Lung (tissue), 11 donors: ENCODE measurements at regions not wholly inside any gene's neighbourhood (a gene's known extent, or its start where the extent isn't known, plus 50 kb on each side); places are given as distances from the start of the nearest gene placed in this dataset.

Experiments used
- ATAC-seq: fragments of 200-7000 bp; cut with Tn5 transposase; one replicate; pipeline ENCODE4 v1.9.1; 2020; ENCODE audit warnings: moderate number of reproducible peaks; ENCODE audit not compliant: insufficient read depth, low FRiP score
- DNase-seq, 3 donors: peaks; one replicate each; pipeline ENCODE4 v3.0.0-alpha.2; 2013 to 2017
- H3K27ac ChIP-seq, 2 donors: one replicate each; pipeline ENCODE4 v1.5.1; 2013; ENCODE audit warnings: mild to moderate bottlenecking in 2 of 2, moderate library complexity in 2 of 2, control low read depth in 1 of 2, inconsistent platforms in 1 of 2, low read depth in 1 of 2, low read length in 1 of 2
- H3K27me3 ChIP-seq, 3 donors: one replicate each; pipeline ENCODE4 v1.5.1; 2013; ENCODE audit warnings: low read length in 2 of 3; ENCODE audit not compliant: control insufficient read depth in 3 of 3, insufficient read depth in 3 of 3
- H3K36me3 ChIP-seq, 4 donors: one replicate each; pipeline ENCODE4 v1.5.1; 2013; ENCODE audit warnings: low read length in 4 of 4, mild to moderate bottlenecking in 1 of 4, moderate library complexity in 1 of 4; ENCODE audit not compliant: control insufficient read depth in 4 of 4, insufficient read depth in 4 of 4
- H3K4me1 ChIP-seq, 5 donors: one replicate each; pipeline ENCODE4 v1.5.1; 2013; ENCODE audit warnings: low read length in 5 of 5, mild to moderate bottlenecking in 2 of 5, moderate library complexity in 1 of 5; ENCODE audit not compliant: control insufficient read depth in 5 of 5, insufficient read depth in 5 of 5
- H3K4me3 ChIP-seq: one replicate; pipeline ENCODE4 v1.5.1; 2013; ENCODE audit warnings: mild to moderate bottlenecking, control low read depth, moderate library complexity
- H3K9ac ChIP-seq, 2 donors: one replicate each; pipeline ENCODE4 v1.5.1; 2013; ENCODE audit warnings: low read length in 2 of 2, control low read depth in 1 of 2; ENCODE audit not compliant: insufficient read depth in 1 of 2
- H3K9me3 ChIP-seq, 4 donors: one replicate each; pipeline ENCODE4 v1.5.1; 2013; ENCODE audit warnings: low read length in 3 of 4, mild to moderate bottlenecking in 1 of 4, moderate library complexity in 1 of 4; ENCODE audit not compliant: control insufficient read depth in 4 of 4, insufficient read depth in 3 of 4
- CTCF ChIP-seq: IDR thresholded peaks from 2 replicates; pipeline ENCODE4 v1.5.1; 2012; ENCODE audit warnings: mild to moderate bottlenecking; ENCODE audit errors: control extremely low read depth, extremely low read depth
- WGBS, 2 donors: extraction: QIAGEN DNeasy Blood & Tissue Kit; methylation state at CpG; one replicate each; pipeline ENCODE4 v1.1.7; 2013; 5-methylcytosine and 5-hydroxymethylcytosine counted together
- donor health status: control.
- donor health status: control.
- donor health status: Bipolar disorder and iron deficiency.
- donor health status: healthy.
- donor health status: DM: yes; HTN: yes; CAD: no.

- H3K27me3 ChIP-seq = no peaks in the 10 kb centered on the region
- no peak overlapping the region for H3K4me3 ChIP-seq
- H3K36me3 ChIP-seq = no peaks in the 10 kb centered on the region
- no peak for TF ChIP-seq CTCF
- H3K9me3 ChIP-seq = peaks cover 0 to 6% (median 0%) of the 10 kb centered on the region in 4 donors
- DNase-seq (no peak), ATAC-seq (no peak)
- H3K27ac ChIP-seq = no peak overlapping the region
- H3K9ac ChIP-seq = no peak overlapping the region
- 76 to 82% methylated on average over 10 of the region's 10 CpGs for WGBS, 2 donors
- no peaks in the 10 kb centered on the region for H3K4me1 ChIP-seq
Observed at GRCh38 chr18:78757014-78757413, 222.6 kb upstream of the SALL3 start.

GRCh38 chr18:78758496-78758895 lies 221.1 kb upstream of the SALL3 start:
- no peak overlapping the region for H3K27ac ChIP-seq
- no peak overlapping the region for H3K9ac ChIP-seq
- no peaks in the 10 kb centered on the region for H3K4me1 ChIP-seq
- TF ChIP-seq CTCF = no peak
- ATAC-seq = no peak
- no peaks in the 10 kb centered on the region for H3K27me3 ChIP-seq
- no peak overlapping the region for H3K4me3 ChIP-seq
- H3K36me3 ChIP-seq = no peaks in the 10 kb centered on the region
- DNase-seq = no peak
- peaks cover 0 to 6% (median 0%) of the 10 kb centered on the region in 4 donors for H3K9me3 ChIP-seq
- WGBS, 2 donors = 81 to 85% methylated on average over 9 of the region's 9 CpGs

GRCh38 chr18:78762753-78763152 lies 216.9 kb upstream of the SALL3 start:
- TF ChIP-seq CTCF = no peak
- WGBS, 2 donors = 90 to 96% methylated on average over 8 of the region's 8 CpGs
- Histone ChIP-seq H3K4me3 (no peak overlapping the region), H3K9me3 (peaks cover 0 to 6% (median 0%) of the 10 kb centered on the region in 4 donors), H3K4me1 (no peaks in the 10 kb centered on the region), H3K9ac (no peak overlapping the region), H3K27ac (no peak overlapping the region), H3K36me3 (no peaks in the 10 kb centered on the region), H3K27me3 (no peaks in the 10 kb centered on the region)
- ATAC-seq (no peak), DNase-seq (no peak)

- DNase-seq (no peak), ATAC-seq (no peak)
- WGBS, 2 donors = 83 to 93% methylated on average over 10 of the region's 10 CpGs
- Histone ChIP-seq H3K4me3 (no peak overlapping the region), H3K36me3 (no peaks in the 10 kb centered on the region), H3K4me1 (no peaks in the 10 kb centered on the region), H3K27me3 (peaks cover 0 to 10% (median 0%) of the 10 kb centered on the region in 3 donors), H3K27ac (no peak overlapping the region), H3K9me3 (no peaks in the 10 kb centered on the region), H3K9ac (no peak overlapping the region)
- TF ChIP-seq CTCF = no peak
Observed at GRCh38 chr18:78764544-78764943, 215.1 kb upstream of the SALL3 start.
